OCI-LY7 (cell line): ENCODE measurements at regions not wholly inside any gene's neighbourhood (a gene's known extent, or its start where the extent isn't known, plus 50 kb on each side); places are given as distances from the start of the nearest gene placed in this dataset.

Experiments used
- BruUV-seq: library from RNA; stranded (reverse); fragments of 400-500 nt; replicated peaks from 2 replicates; lab custom pipeline; 2021; lab: Mats Ljungman, UMichigan
- CTCF ChIA-PET: fragments of 300-600 bp; sonication (Branson Sonifier 250); formaldehyde crosslinking; loops from one replicate; lab custom pipeline; 2022; ENCODE audit warnings: antibody characterized with exemption; ENCODE audit not compliant: unreplicated experiment; lab: Charles Lee
- POLR2A ChIA-PET: fragments of 300-600 bp; sonication (Branson Sonifier 250); formaldehyde crosslinking; loops from one replicate; lab custom pipeline; 2022; ENCODE audit warnings: antibody characterized with exemption; lab: Charles Lee
- DNase-seq: peaks from one replicate; pipeline ENCODE4 v3.0.0-alpha.2; 2015; ENCODE audit warnings: low spot score
- H2AFZ ChIP-seq: fragments of 200-600 bp; sonication (generic), shearing (Covaris generic); 2 replicates; pipeline ENCODE4 v1.6.1; 2014; ENCODE audit warnings: mild to moderate bottlenecking, antibody characterized with exemption, low read length, moderate library complexity
- H3K27ac ChIP-seq: fragments of 200-600 bp; sonication (generic); 2 replicates; pipeline ENCODE4 v1.5.1; 2014; ENCODE audit warnings: mixed run types, low read depth, mild to moderate bottlenecking, moderate library complexity, low read length, inconsistent platforms; ENCODE audit not compliant: poor library complexity, severe bottlenecking
- H3K36me3 ChIP-seq: fragments of 200-600 bp; sonication (generic); 2 replicates; pipeline ENCODE4 v1.6.1; 2014; ENCODE audit warnings: mild to moderate bottlenecking, antibody characterized with exemption, low read length, moderate library complexity, mixed read lengths; ENCODE audit not compliant: insufficient read depth
- H3K4me1 ChIP-seq: fragments of 200-600 bp; sonication (generic); 2 replicates; pipeline ENCODE4 v1.5.1; 2014; ENCODE audit warnings: mild to moderate bottlenecking, low read length; ENCODE audit not compliant: insufficient read depth, poor library complexity, severe bottlenecking
- H3K4me2 ChIP-seq: fragments of 200-600 bp; sonication (generic); 2 replicates; pipeline ENCODE4 v1.6.1; 2014; ENCODE audit warnings: mild to moderate bottlenecking, low read length
- H3K4me3 ChIP-seq: fragments of 200-600 bp; sonication (generic); 2 replicates; pipeline ENCODE4 v1.5.1; 2014; ENCODE audit warnings: mild to moderate bottlenecking, low read depth, low read length; ENCODE audit not compliant: poor library complexity, severe bottlenecking
- H3K79me2 ChIP-seq: fragments of 200-600 bp; sonication (generic); 2 replicates; pipeline ENCODE4 v1.6.1; 2016; ENCODE audit warnings: low read depth, mild to moderate bottlenecking, low read length, moderate library complexity, mixed read lengths; ENCODE audit not compliant: insufficient read depth
- H3K9me2 ChIP-seq: fragments of 200-600 bp; sonication (generic); 2 replicates; pipeline ENCODE4 v1.6.1; 2016; ENCODE audit warnings: mild to moderate bottlenecking, low read length, mixed read lengths; ENCODE audit not compliant: insufficient read depth
- H3K9me3 ChIP-seq: fragments of 200-600 bp; sonication (generic); 2 replicates; pipeline ENCODE4 v1.6.1; 2014; ENCODE audit warnings: mild to moderate bottlenecking, mixed run types, low read length, mixed read lengths
- H4K20me1 ChIP-seq: fragments of 200-600 bp; sonication (generic); 2 replicates; pipeline ENCODE4 v1.6.1; 2014; ENCODE audit warnings: mild to moderate bottlenecking, antibody characterized with exemption, low read length, moderate library complexity, mixed read lengths; ENCODE audit not compliant: insufficient read depth
- EZH2phosphoT487 ChIP-seq: fragments of 200-600 bp; sonication (generic); IDR thresholded peaks from 2 replicates; pipeline ENCODE4 v1.6.1; 2018; ENCODE audit warnings: low read depth, borderline replicate concordance, mild to moderate bottlenecking, mixed run types, antibody characterized with exemption, low read length, moderate library complexity, mixed read lengths
- intact Hi-C: fragments of 100-400 bp; cut with micrococcal nuclease; formaldehyde crosslinking; loops from one replicate; pipeline ENCODE4 v1.10.0; 2022; ENCODE audit not compliant: unreplicated experiment
- TF ChIP-seq, protein P1 (sequence below): fragments of 200-600 bp; sonication (generic); conservative IDR thresholded peaks from 2 replicates; pipeline ENCODE4 v1.5.1; 2014; ENCODE audit warnings: mild to moderate bottlenecking, antibody characterized with exemption, low read length, moderate library complexity, mixed read lengths

- no peak for DNase-seq
- H2AFZ ChIP-seq: no peak overlapping the region
- peaks cover 39% of the 10 kb centered on the region for H3K4me1 ChIP-seq
- no peak for TF ChIP-seq EZH2phosphoT487
- TF ChIP-seq, protein P1, sequence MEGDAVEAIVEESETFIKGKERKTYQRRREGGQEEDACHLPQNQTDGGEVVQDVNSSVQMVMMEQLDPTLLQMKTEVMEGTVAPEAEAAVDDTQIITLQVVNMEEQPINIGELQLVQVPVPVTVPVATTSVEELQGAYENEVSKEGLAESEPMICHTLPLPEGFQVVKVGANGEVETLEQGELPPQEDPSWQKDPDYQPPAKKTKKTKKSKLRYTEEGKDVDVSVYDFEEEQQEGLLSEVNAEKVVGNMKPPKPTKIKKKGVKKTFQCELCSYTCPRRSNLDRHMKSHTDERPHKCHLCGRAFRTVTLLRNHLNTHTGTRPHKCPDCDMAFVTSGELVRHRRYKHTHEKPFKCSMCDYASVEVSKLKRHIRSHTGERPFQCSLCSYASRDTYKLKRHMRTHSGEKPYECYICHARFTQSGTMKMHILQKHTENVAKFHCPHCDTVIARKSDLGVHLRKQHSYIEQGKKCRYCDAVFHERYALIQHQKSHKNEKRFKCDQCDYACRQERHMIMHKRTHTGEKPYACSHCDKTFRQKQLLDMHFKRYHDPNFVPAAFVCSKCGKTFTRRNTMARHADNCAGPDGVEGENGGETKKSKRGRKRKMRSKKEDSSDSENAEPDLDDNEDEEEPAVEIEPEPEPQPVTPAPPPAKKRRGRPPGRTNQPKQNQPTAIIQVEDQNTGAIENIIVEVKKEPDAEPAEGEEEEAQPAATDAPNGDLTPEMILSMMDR: no peak
- H3K9me2 ChIP-seq: no peaks in the 10 kb centered on the region
- no peak overlapping the region for H3K4me2 ChIP-seq
- H3K36me3 ChIP-seq: no peaks in the 10 kb centered on the region
- intact Hi-C loops: loop anchor here (2.0 kb wide), 1 partner anchor 210 kb away; no protein-coding TSS in a partner anchor
- ChIA-PET CTCF (no interaction called here), POLR2A (no interaction called here)
- no TSS peak for BruUV-seq
- H3K9me3 ChIP-seq: no peaks in the 10 kb centered on the region
- H3K79me2 ChIP-seq: no peaks in the 10 kb centered on the region
- H4K20me1 ChIP-seq: no peaks in the 10 kb centered on the region
- H3K4me3 ChIP-seq: no peak overlapping the region
- H3K27ac ChIP-seq: no peak overlapping the region
Observed at GRCh38 chr11:115869131-115869530, 364.9 kb upstream of the CADM1 start.

DNA sequence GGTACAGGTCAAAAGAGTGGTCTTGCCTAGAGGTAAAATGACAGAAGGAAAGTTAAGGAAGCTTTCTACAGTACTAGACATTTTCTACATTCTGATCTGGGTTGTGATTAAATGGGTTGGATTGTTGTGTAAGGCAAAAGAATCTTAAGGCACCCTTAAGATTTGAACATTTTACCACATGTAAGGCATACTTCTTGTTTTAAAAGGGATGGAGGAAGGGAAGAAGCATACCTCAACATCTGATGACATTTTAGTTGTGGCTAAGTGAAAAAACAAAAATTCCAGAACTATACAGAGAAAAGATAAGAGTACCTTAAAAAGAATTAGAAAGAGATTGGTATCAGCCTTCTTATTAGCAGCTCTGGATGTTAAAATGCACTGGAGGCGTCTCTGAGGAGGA, 356.0 kb upstream of the CADM1 start:
- POLR2A ChIA-PET: no interaction called here
- H3K4me2 ChIP-seq: no peak overlapping the region
- no peak overlapping the region for H2AFZ ChIP-seq

GRCh38 chr11:115848611-115849010, 344.4 kb upstream of the CADM1 start:
- intact Hi-C loops: no loop called here
- CTCF ChIA-PET: no interaction called here
- H3K4me3 ChIP-seq: no peak overlapping the region
- H3K27ac ChIP-seq: no peak overlapping the region
- H3K9me3 ChIP-seq: no peaks in the 10 kb centered on the region
- BruUV-seq: no TSS peak
- H3K79me2 ChIP-seq: no peaks in the 10 kb centered on the region
- DNase-seq: no peak
- POLR2A ChIA-PET: no interaction called here
- no peaks in the 10 kb centered on the region for H4K20me1 ChIP-seq
- no peak overlapping the region for H3K4me2 ChIP-seq
- no peaks in the 10 kb centered on the region for H3K36me3 ChIP-seq
- no peak overlapping the region for H2AFZ ChIP-seq
- no peaks in the 10 kb centered on the region for H3K4me1 ChIP-seq
- TF ChIP-seq EZH2phosphoT487: no peak
- TF ChIP-seq, protein P1: no peak
- H3K9me2 ChIP-seq: no peaks in the 10 kb centered on the region

More for the DNA sequence above, 356.0 kb upstream of the CADM1 start:
- Histone ChIP-seq H3K36me3 (no peaks in the 10 kb centered on the region), H3K9me3 (0 out of 2 replicates have a peak, but pooled peaks cover 11% of the 10 kb centered on the region), H3K4me3 (no peak overlapping the region), H3K79me2 (no peaks in the 10 kb centered on the region), H3K4me1 (no peaks in the 10 kb centered on the region), H4K20me1 (no peaks in the 10 kb centered on the region), H3K9me2 (no peaks in the 10 kb centered on the region), H3K27ac (no peak overlapping the region)
- CTCF ChIA-PET: no interaction called here
- TF ChIP-seq EZH2phosphoT487: no peak
- TF ChIP-seq, protein P1: no peak
- no peak for DNase-seq
- no TSS peak for BruUV-seq
- intact Hi-C loops: no loop called here
